NOMO-1 treated with DMSO at 0.1 percent for 48 hours (cell line): ENCODE measurements at regions not wholly inside any gene's neighbourhood (a gene's known extent, or its start where the extent isn't known, plus 50 kb on each side); places are given as distances from the start of the nearest gene placed in this dataset.
"Not testable (repeated sequence)": the region's sequence is repeated elsewhere in the genome, so short reads cannot be mapped to it uniquely, and the experiment has no call there.

Experiments
- DNase-seq: peaks from one replicate; lab custom pipeline; 2025; ENCODE audit not compliant: unreplicated experiment; lab: John Stamatoyannopoulos, UW

DNA sequence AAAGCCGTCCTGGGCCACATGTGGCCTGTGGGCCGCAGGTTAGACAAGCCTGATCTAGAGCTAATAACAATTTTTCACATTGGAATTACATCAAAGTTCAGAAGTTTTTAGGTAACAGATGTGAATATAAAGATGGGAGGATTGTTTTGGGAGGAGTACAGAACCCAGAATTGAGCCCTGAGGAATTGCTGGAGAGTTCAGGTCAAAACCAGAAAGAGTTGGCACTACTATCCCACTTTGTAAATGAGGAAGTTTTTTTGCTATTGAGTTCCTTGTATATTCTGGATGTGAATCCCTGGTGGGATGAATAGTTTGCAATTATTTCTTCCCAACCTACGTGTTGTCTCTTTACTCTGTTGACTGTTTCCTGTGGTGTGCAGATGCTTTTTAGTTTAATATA lies 109.5 kb upstream of the LIPC start:
- DNase-seq = no peak

DNA sequence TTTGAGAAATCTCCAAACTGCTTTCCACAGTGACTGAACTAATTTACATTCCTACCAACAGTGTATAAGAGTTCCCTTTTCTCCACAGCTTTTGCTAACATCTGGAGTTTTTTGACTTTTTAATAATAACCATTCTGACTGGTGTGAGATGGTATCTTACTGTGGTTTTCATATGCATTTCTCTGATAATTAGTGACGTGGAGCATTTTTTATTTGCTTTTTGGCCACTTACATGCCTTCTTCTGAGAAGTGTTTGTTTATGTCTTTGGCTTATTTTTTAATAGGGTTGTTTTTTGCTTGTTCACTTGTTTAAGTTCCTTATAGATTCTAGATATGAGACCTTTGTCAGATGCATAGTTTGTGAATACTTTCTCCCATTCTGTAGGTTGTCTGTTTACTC lies 108.5 kb upstream of the LIPC start:
- DNase-seq = not testable (repeated sequence)

DNA sequence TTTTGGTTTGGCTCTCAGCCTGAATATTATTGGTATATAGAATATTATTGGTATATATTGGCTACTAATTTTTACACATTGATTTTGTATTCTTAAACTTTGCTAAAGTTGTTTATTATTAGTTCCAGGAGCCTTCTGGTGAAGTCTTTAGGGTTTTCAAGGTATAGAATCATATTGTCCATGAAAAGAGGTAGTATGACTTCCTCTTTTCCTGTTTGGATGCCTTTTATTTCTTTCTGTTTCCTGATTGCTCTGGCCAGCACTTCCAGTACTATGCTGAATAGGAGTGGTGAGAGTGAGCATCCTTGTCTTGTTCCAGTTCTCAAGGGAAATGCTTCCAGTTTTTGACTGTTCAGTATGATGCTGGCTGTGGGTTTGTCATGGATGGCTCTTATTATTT lies 107.3 kb upstream of the LIPC start:
- DNase-seq = no peak

DNA sequence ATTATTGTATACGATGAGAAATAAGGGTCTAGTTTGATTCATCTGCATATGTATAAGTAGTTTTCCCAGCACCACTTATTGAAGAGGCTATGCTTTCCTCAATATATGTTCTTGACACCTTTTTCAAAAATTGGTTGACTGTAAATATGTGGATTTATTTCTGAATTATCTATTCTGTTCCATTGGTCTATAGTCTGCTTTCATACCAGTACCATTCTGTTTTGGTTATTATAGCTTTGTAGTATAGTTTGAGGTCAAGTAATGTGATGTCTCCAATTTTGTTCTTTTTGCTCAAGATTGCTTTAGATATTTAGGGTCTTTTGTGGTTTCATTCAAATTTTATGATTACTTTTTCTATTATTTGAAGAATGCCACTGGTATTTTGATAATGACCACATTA lies 103.8 kb upstream of the LIPC start:
- no peak for DNase-seq

DNA sequence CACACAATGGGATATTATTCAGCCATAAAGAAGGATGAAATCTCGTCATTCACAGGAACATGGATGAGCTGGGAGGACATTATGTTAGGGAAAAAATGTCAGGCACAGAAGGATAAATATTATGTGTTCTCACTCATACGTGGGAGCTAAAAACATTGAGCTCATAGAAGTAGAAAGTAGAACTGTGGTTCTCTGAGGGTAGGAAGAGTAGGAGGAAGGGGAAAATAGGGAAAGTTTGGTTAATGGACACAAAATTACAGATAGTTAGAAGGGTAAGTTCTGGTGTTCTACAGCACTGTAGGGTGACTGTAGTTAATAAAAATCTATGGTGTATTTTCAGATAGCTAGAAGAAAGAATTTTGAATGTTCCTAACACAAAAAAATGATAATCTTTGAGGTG lies 102.6 kb upstream of the LIPC start:
- no peak for DNase-seq

DNA sequence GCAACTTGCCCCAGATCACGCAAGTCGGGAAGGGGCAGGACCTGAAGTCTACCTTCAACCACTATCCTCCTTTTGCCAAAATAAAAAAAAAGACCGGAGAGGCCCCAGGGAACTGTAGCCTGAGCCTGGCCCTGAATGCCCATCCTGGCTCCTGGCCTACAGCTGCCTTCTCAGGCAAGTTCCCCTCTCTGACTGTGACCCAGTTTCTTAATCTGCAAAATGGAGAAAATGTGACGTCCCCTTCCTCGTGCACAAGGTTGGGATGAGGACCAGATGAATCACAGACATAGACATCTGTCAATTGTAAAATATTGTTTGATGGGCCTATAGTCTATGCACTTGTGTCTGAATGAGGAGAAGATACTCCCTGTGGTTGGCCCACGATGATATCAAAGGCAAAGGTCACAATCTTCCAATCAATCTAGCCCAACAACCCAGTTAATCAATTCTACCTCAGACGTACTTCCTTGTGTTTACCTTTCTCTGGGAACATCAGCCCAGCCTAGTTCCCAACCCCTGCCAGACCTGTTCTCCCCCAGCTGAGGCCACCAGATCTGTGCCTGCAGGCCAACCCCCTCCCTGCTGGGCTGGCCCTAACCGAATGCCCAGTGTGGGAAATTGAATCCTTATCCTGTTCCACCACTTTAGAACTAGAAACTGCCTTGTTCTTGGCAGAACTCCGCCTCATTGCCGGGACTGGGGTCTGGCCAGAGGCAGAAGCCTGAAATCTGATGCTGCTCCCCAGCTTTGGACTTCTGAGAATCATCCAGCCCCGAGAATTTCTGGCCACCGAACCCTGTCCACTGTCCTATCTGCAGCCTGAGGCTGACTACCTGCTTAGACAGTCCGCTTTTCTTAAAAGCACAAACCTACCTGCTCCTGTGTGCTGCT lies 101.8 kb upstream of the LIPC start:
- DNase-seq = no peak

DNA sequence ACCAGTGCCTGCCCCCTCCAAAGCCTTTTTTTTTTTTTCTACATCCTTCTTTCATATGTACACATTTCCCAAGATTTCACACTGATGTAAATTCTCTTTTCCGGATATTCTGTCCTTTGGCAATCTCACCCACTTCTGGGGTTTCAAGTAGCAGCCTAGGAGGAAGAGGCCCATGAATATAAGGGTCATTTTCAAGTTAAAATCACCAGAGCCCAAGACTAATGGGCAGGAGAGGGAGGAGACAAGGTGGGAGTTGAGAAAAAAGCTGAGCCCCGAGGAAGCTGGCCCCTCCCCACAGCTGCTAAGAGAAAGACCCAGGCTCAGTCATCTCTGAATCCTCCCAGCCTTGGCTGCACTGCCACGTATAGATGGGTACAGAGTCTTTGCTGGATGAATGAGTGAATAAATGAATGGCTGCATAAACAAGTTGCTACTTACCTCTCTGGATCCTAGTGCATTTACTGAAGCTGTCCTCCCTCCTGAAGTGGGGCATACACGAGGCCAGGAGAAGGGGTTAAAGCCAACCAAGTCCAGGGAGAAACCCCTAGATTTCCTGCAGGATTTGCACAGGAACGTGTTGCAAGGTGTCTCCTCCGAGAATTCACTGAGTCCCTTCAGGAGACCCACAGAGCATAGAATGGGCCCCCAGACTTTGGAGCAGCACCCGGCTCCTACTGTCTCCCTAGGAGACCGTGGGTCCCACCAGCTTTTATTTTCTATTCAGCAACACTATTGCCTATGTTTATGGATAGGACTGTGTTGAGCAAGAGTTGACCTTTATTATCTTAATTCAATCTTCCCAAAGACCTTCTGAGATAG lies 100.8 kb upstream of the LIPC start:
- DNase-seq = no peak

DNA sequence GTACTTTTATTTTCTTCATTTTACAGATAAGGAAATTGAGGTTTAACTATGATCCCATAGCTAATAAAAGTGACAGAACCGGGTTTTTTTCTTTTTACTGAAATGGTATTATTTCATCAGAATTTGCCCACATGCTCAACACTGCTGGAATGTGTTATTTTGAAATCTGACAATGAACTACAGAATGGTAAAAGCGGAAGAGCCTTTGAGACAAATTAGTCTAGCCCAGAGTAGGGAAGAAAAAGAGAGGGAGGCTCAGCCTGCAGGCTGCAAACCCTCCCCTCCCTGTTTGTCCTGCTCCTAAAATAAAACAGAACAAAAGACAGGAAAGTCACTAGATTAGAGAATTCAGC lies 100.3 kb upstream of the LIPC start:
- peak; percentile 93 for DNase-seq

DNA sequence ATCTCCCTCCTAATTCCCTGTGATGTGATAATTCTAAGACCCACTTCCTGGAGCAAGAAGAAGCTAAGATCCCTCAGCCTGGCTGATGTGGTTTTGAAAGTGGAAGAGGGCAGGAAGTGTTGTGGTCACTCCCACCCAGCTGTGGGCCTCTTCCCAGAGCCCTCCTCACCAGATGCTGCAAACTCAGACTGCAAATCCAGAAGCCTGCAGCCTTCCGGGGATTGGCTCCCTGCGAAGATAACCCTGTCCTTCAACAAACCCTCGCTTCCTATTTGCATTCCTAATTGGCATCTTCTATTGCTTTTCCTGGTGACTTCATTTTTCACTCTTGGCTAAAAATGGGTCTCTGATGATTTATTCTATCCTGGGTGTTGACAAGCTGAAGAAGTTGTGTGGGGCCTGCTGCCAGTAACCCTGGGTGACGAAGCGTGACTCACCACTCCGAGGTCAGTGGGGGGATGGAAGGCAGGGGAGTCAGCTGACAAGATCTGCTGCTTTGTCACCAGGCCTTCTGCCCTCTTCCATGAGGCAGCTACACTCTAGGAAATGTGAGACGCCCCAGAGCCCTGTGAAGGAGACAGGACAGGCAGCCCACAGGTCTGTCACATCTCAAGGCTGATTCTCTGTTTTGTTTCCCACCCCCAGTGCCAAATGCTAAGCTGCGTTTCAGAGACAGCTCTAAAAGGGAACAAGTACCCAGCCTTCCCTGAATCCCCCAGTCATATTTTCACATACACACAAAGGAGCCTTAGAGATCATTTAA lies 99.7 kb upstream of the LIPC start:
- peak; percentile 94 for DNase-seq

DNA sequence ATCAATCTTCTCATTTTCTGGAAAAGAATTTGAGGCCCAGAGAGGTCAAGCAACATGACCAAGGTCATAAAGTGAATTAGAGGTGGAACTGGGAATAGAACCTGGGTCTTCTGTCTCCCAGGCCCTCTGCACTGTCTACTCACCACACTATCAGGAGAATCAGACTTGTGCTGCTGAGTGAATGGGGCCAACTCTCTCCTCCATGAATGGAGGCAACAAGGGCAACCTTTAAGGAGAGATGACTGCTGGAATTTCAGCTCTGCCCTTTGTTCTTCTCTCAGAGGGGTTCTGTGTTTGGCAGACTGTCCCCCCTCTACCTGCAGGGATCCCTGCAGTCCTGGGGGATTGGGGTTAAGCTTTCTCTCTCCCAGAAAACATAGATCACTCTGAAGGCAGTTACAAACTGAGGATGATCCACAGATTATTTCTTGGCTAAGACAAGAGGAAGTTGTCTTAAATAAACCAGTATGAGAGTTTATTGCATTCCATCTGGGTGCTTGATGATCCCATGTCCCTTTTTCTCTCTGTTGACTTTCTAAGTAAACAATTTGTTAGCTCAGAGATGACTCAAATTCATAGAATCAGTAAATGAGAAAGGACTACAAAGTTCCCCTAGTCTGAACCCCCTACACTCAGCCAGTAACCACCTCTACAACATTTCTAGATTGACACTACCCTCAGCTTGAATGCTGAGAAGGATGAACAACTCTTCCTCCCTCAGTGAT lies 99.0 kb upstream of the LIPC start:
- no peak for DNase-seq

DNA sequence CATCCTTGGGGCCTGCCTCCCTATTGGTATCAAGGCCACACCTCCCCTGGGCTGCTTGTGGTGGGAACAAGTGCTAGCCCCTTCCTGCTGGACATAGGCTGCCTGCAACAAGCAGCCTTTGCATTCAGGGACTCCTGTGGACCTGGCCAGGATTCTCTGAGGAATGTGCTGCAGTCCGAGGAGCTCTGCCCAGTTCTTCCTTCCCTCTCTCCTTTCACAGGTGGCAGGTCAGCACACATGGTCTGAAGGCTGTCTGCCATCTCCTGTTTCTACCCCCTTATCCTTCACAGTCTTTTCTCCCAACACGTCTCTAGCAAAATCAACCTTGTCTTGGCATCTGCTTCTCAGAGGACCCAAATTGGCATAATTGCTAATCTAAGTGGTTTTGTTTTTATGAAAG lies 97.0 kb upstream of the LIPC start:
- DNase-seq = no peak

DNA sequence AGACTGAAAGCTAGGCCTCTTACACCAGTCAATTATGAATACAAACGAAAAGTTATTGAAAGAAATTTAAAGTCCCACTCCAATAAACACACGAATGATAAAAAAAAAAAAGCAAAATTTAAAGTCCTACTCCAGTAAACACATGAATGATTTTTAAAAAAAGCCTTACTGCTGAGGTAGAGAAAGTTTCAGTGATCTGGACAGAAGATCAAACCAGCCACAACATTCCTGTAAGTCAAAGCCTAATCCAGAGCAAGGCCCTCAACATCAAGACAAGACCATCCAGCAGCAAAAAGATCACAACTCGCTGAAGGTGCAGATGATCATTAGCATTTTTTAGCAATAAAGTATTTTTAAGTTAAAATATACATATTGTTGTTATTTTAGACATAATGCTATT lies 95.6 kb upstream of the LIPC start:
- no peak for DNase-seq

DNA sequence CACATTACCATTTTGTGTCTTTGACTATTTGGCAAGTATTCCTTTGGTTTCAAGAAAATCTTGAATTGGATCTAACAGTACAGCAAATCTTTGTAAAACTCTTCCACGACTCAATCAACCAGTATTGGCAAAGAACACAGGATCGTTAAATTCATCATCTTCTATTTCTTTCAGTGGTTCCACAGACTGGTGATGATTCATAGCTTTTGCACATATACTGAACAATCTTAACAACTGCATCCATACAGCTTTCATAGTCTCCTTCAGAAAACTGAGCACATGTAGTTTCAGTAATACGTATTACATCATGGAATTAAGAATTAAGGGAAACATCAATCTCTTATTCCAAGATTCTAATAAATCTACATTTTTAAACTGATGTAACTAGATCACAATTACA lies 91.6 kb upstream of the LIPC start:
- no peak for DNase-seq

DNA sequence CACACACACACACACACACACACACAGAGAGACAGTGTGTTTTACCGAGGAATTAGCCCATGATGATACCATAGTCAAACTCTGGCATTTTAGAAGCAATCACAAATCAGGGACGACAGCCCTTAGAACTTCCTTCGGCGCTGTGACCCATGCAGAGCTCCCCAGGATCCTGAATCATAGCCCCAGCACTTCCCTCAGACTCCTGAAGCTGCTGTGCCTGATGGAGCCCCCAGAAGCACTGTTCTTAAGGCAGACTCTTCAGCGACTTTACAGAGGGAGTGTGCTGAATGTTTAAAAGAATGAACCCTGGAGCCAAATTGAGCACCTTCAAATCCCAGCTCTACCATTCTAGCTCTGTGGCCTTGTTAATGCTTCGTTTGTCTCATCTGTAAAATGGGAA lies 89.3 kb upstream of the LIPC start:
- DNase-seq = no peak

DNA sequence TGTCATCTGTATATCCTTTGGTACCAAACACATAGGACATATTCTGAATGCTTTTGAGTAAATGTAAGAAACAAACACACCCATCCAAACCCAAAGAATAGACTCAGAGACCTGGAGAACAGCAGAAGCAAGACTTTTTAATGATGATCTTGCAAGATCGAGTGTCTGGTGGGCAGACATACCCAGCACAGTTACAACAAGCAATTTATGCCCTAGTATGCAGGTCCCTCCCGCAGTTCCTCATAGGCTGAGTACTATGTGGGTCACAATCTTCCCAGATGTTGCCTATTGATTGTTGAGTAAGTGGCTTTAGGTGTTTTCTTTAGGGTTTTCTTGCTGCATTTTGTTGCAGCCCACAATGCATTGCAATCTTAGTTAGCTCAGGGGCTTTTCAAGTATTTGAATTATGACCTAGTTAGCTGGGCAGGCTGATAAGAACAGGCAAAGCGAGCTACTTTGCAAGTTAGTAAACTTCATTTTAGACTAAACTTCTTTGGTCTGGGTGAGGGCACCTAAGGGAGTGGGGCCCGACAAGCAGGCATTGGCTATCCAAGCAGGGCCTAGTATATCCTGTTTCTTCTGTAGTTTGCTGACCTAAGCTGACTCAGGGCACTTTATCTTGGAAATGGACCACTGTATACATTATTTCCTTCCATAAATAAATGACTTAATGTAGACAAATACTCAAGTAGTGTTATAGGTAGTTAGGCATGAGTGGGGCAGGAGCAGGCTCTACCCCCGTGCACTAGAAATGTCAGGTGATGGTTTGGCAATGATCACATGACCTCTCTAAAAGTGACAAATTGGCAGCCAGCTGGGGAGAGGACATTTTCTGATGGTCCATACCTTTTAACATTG lies 87.3 kb upstream of the LIPC start:
- DNase-seq = no peak

DNA sequence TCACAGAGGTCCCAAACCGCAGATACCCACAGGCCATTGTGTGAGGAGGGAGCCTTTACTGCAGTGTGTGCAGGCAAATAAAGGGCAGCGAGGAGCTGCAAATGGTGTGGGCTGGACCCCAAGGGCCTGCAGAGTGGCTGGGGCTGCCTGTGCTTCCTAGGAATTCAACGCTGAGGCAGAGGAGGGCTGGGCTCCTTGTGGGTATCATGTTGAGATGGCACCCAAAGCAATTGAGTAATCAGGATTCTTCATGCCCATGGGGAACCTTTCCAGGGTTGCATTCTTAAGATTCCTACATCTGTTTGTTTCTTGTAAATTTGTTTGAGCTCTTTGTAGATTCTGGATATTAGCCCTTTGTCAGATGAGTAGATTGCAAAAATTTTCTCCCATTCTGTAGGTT lies 85.4 kb upstream of the LIPC start:
- no peak for DNase-seq

DNA sequence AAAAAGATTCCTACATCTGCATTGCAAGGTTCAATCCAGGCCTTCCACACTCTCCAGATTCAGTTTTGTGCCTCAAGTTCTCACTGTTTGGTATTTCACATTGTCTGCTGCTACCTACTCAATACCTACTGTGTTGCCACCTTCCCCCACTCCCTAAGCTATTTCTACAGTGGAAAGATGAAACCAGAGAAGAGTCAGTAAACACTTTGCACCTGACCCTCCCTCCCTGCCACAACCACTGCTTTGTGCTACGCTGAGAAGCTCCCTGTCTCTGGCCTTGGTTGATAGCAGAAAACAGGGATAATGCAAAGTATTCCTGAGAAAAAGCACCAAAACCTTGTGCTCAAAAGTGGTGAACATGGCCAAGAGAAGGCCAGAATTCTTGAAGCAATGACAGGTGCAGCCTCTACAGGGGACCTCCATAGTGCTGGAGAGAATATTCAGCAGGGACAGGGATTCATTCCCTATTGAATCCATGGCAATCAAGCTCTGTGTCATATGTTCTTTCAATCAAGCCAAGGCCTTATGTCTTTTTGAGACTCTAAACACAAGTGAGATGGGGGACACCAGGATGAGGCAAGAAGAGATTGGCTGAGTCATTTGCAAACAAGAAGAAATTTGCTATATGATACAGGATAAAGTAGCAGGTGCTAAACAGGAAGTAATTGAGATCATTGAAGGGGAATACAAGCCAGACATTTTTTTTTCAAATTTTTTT lies 83.5 kb upstream of the LIPC start:
- peak; percentile 14 for DNase-seq

DNA sequence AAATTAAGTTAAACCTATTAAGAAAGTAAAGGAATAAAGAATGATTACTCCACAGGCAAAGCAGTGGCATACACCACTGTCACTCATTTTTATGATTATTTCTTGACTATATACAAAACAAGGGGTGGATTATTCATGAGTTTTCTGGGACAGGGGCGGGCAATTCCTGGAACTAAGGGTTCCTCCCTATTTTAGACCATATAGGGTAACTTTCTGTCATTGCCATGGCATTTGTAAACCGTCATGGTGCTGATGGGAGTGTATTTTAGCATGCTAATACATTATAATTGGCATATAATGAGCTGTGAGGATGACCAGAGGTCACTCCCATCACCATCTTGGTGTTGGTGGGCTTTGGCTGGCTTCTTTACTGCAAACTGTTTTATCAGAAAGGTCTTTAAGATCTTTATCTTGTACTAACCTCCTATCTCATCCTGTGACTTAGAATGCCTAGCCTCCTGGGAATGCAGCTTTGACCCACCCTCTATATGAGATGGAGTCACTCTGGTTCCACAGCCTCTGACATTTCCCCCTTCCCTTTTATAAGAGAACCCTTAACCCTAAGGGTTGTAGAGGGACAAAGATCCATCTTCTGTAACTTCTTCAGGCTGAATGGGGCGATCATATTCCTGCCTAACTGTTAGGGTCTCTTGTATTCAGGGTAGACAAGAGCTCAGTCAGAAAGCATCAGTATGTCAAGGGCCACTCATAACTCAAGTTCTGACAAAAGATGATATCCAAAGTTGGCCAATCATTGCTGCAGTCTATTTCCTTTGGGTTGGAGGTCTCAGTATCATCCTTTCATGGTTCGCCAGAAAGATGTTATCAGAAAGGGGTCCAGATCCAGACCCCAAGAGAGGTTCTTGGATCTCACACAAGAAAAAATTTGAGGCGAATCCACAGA lies 79.5 kb upstream of the LIPC start:
- no peak for DNase-seq
